Neuronal stem cell (in vitro differentiated cells): ENCODE measurements at regions not wholly inside any gene's neighbourhood (a gene's known extent, or its start where the extent isn't known, plus 50 kb on each side); places are given as distances from the start of the nearest gene placed in this dataset.

ENCODE experiments used
- DNase-seq: peaks from one replicate; pipeline ENCODE4 v3.0.0-alpha.2; 2013; ENCODE audit warnings: low spot score
- H2AFZ ChIP-seq: one replicate; pipeline ENCODE4 v1.6.1; 2013; ENCODE audit warnings: mild to moderate bottlenecking, low read length, inconsistent platforms
- H2AK5ac ChIP-seq: 2 replicates; pipeline ENCODE4 v1.6.1; 2013; ENCODE audit warnings: low read depth, mild to moderate bottlenecking, inconsistent platforms, low read length, moderate library complexity, mixed read lengths
- H2BK120ac ChIP-seq: 2 replicates; pipeline ENCODE4 v1.6.1; 2013; ENCODE audit warnings: low read depth, mild to moderate bottlenecking, inconsistent platforms, low read length, moderate library complexity, mixed read lengths
- H2BK12ac ChIP-seq: one replicate; pipeline ENCODE4 v1.6.1; 2013; ENCODE audit warnings: low read length, inconsistent platforms
- H2BK15ac ChIP-seq: 2 replicates; pipeline ENCODE4 v1.6.1; 2013; ENCODE audit warnings: mild to moderate bottlenecking, low read length, inconsistent platforms, mixed read lengths
- H2BK5ac ChIP-seq: one replicate; pipeline ENCODE4 v1.6.1; 2013; ENCODE audit warnings: inconsistent platforms, mild to moderate bottlenecking, low read length, moderate library complexity
- H3K14ac ChIP-seq: one replicate; pipeline ENCODE4 v1.6.1; 2013; ENCODE audit warnings: low read length, inconsistent platforms
- H3K18ac ChIP-seq: 2 replicates; pipeline ENCODE4 v1.6.1; 2013; ENCODE audit warnings: low read length, inconsistent platforms
- H3K23ac ChIP-seq: 2 replicates; pipeline ENCODE4 v1.6.1; 2013; ENCODE audit warnings: low read depth, mild to moderate bottlenecking, mixed read lengths, low read length, inconsistent platforms; ENCODE audit not compliant: poor library complexity
- H3K27ac ChIP-seq: replicated peaks from 3 replicates; pipeline ENCODE4 v1.5.1; 2013; ENCODE audit warnings: low read length, inconsistent platforms
- H3K27me3 ChIP-seq, 3 experiments: 2 replicates each; pipeline ENCODE4 v1.6.1; 2013; ENCODE audit warnings: low read length in 3 of 3, mild to moderate bottlenecking in 2 of 3, inconsistent platforms in 1 of 3, low read depth in 1 of 3, mixed read lengths in 1 of 3, moderate library complexity in 1 of 3; ENCODE audit not compliant: control insufficient read depth in 3 of 3, insufficient read depth in 3 of 3
- H3K36me3 ChIP-seq, 2 donors: replicated peaks in 1 of 2; 2 replicates each; pipeline ENCODE4 v1.6.1; 2013; ENCODE audit warnings: low read length in 2 of 2; ENCODE audit not compliant: control insufficient read depth in 2 of 2, insufficient read depth in 2 of 2
- H3K4ac ChIP-seq: 2 replicates; pipeline ENCODE4 v1.6.1; 2013; ENCODE audit warnings: inconsistent platforms, mild to moderate bottlenecking, low read length, moderate library complexity
- H3K4me1 ChIP-seq, 2 donors: 1 replicate in 1 of 2; 2 replicates in 1 of 2; pipeline ENCODE4 v1.6.1; 2013; ENCODE audit warnings: low read length in 2 of 2, low read depth in 1 of 2; ENCODE audit not compliant: control insufficient read depth in 2 of 2, insufficient read depth in 1 of 2
- H3K4me2 ChIP-seq: one replicate; pipeline ENCODE4 v1.6.1; 2013; ENCODE audit warnings: mild to moderate bottlenecking, low read length, inconsistent platforms; ENCODE audit not compliant: insufficient read depth, poor library complexity, severe bottlenecking
- H3K4me3 ChIP-seq, 2 donors: 2 replicates each; pipeline ENCODE4 v1.5.1; 2013; ENCODE audit warnings: low read length in 2 of 2, mild to moderate bottlenecking in 2 of 2, inconsistent platforms in 1 of 2, moderate library complexity in 1 of 2
- H3K79me1 ChIP-seq: one replicate; pipeline ENCODE4 v1.6.1; 2013; ENCODE audit warnings: low read depth, mild to moderate bottlenecking, inconsistent platforms, low read length, moderate library complexity
- H3K9ac ChIP-seq: one replicate; pipeline ENCODE4 v1.6.1; 2013; ENCODE audit warnings: mild to moderate bottlenecking, low read depth, low read length, inconsistent platforms; ENCODE audit not compliant: poor library complexity
- H3K9me3 ChIP-seq, 2 donors: replicated peaks in 1 of 2; 2 replicates each; pipeline versions ENCODE3 to v1.6.1; 2013; ENCODE audit warnings: low read length in 2 of 2, mild to moderate bottlenecking in 2 of 2, inconsistent platforms in 1 of 2, low read depth in 1 of 2, mixed read lengths in 1 of 2, moderate library complexity in 1 of 2; ENCODE audit not compliant: control insufficient read depth in 2 of 2, insufficient read depth in 1 of 2
- H4K8ac ChIP-seq: one replicate; pipeline ENCODE4 v1.6.1; 2013; ENCODE audit warnings: low read depth, mild to moderate bottlenecking, inconsistent platforms, low read length, moderate library complexity
- H4K91ac ChIP-seq: one replicate; pipeline ENCODE4 v1.6.1; 2013; ENCODE audit warnings: low read length, low read depth, mild to moderate bottlenecking, inconsistent platforms; ENCODE audit not compliant: poor library complexity
- WGBS, 2 donors: extraction: QIAGEN DNeasy Blood & Tissue Kit; methylation state at CpG; one replicate each; pipeline ENCODE4 v1.1.7; 2013; ENCODE audit warnings: missing lambda C conversion rate in 2 of 2, mixed read lengths in 1 of 2; ENCODE audit not compliant: insufficient read length in 2 of 2, insufficient replicate concordance in 1 of 2; ENCODE audit errors: extremely low coverage in 2 of 2; 5-methylcytosine and 5-hydroxymethylcytosine counted together

- H2BK120ac ChIP-seq = no peak overlapping the region
- H2AK5ac ChIP-seq = no peak overlapping the region
- no peak overlapping the region for H2AFZ ChIP-seq
- H3K14ac ChIP-seq = no peak overlapping the region
- no peak overlapping the region for H2BK15ac ChIP-seq
- H3K4ac ChIP-seq = no peak overlapping the region
- no peaks in the 10 kb centered on the region for H3K27me3 ChIP-seq
- H3K18ac ChIP-seq = no peak overlapping the region
- H4K91ac ChIP-seq = no peak overlapping the region
- H3K4me2 ChIP-seq = no peak overlapping the region
- no peak for DNase-seq
- no peaks in the 10 kb centered on the region for H3K4me1 ChIP-seq
- no peak overlapping the region for H2BK5ac ChIP-seq
- no peaks in the 10 kb centered on the region for H3K9me3 ChIP-seq
- H3K4me3 ChIP-seq = no peak overlapping the region
- no peaks in the 10 kb centered on the region for H3K79me1 ChIP-seq
- no peak overlapping the region for H2BK12ac ChIP-seq
- H3K23ac ChIP-seq = no peak overlapping the region
- WGBS, 2 donors = no CpG with 5 or more reads among the region's 1 CpG
- no peak overlapping the region for H4K8ac ChIP-seq
- no peaks in the 10 kb centered on the region for H3K36me3 ChIP-seq
- H3K27ac ChIP-seq = no peak overlapping the region
- no peak overlapping the region for H3K9ac ChIP-seq
These were observed 1653.0 kb upstream of the MIR17HG start for GRCh38 chr13:89694451-89694850.

GRCh38 chr13:89695343-89696257, 1651.9 kb upstream of the MIR17HG start:
- peak overlapping the region; percentile 68 for H2AFZ ChIP-seq
- H3K36me3 ChIP-seq = no peaks in the 10 kb centered on the region
- H3K9ac ChIP-seq = no peak overlapping the region
- H3K4me1 ChIP-seq = no peaks in the 10 kb centered on the region
- no peaks in the 10 kb centered on the region for H3K9me3 ChIP-seq
- no peaks in the 10 kb centered on the region for H3K79me1 ChIP-seq
- DNase-seq = peak; percentile 57
- H3K4me3 ChIP-seq = no peak overlapping the region
- no peak overlapping the region for H3K18ac ChIP-seq
- H2BK12ac ChIP-seq = no peak overlapping the region
- H4K8ac ChIP-seq = no peak overlapping the region
- H3K27me3 ChIP-seq = no peaks in the 10 kb centered on the region
- no peak overlapping the region for H4K91ac ChIP-seq
- no peak overlapping the region for H2AK5ac ChIP-seq
- no peak overlapping the region for H3K4ac ChIP-seq
- no peak overlapping the region for H2BK120ac ChIP-seq
- H3K27ac ChIP-seq = no peak overlapping the region
- H2BK15ac ChIP-seq = no peak overlapping the region
- no peak overlapping the region for H3K23ac ChIP-seq
- no peak overlapping the region for H3K14ac ChIP-seq
- no CpG with 5 or more reads among the region's 4 CpGs for WGBS, 2 donors
- no peak overlapping the region for H2BK5ac ChIP-seq
- H3K4me2 ChIP-seq = no peak overlapping the region

GRCh38 chr13:89701913-89702312, 1645.6 kb upstream of the MIR17HG start:
- no peaks in the 10 kb centered on the region for H3K79me1 ChIP-seq
- no peak overlapping the region for H2BK120ac ChIP-seq
- H3K14ac ChIP-seq = no peak overlapping the region
- no peak overlapping the region for H3K9ac ChIP-seq
- no peak overlapping the region for H4K91ac ChIP-seq
- H2BK15ac ChIP-seq = no peak overlapping the region
- no peak overlapping the region for H2AK5ac ChIP-seq
- H3K4me3 ChIP-seq = no peak overlapping the region
- H3K9me3 ChIP-seq = peaks cover 0 to 5% of the 10 kb centered on the region in 2 donors
- no peak overlapping the region for H4K8ac ChIP-seq
- no peak for DNase-seq
- no peak overlapping the region for H3K27ac ChIP-seq
- no peak overlapping the region for H3K4me2 ChIP-seq
- no peak overlapping the region for H2BK12ac ChIP-seq
- no peak overlapping the region for H3K23ac ChIP-seq
- no peak overlapping the region for H3K18ac ChIP-seq
- H3K4ac ChIP-seq = no peak overlapping the region
- H2AFZ ChIP-seq = no peak overlapping the region
- H3K27me3 ChIP-seq = no peaks in the 10 kb centered on the region
- no peak overlapping the region for H2BK5ac ChIP-seq
- no peaks in the 10 kb centered on the region for H3K4me1 ChIP-seq
- no CpG with 5 or more reads among the region's 9 CpGs for WGBS, 2 donors
- no peaks in the 10 kb centered on the region for H3K36me3 ChIP-seq

- Histone ChIP-seq H2AK5ac (no peak overlapping the region), H3K9ac (no peak overlapping the region), H2BK12ac (no peak overlapping the region), H3K23ac (no peak overlapping the region), H3K14ac (no peak overlapping the region), H4K8ac (no peak overlapping the region), H2BK5ac (no peak overlapping the region), H2BK120ac (no peak overlapping the region), H3K27me3 (no peaks in the 10 kb centered on the region), H4K91ac (no peak overlapping the region), H3K79me1 (no peaks in the 10 kb centered on the region), H3K4me2 (no peak overlapping the region), H3K18ac (no peak overlapping the region), H2BK15ac (no peak overlapping the region), H3K4ac (no peak overlapping the region), H2AFZ (no peak overlapping the region), H3K36me3 (no peaks in the 10 kb centered on the region), H3K4me1 (no peaks in the 10 kb centered on the region), H3K4me3 (no peak overlapping the region), H3K9me3 (peaks cover 0 to 5% of the 10 kb centered on the region in 2 donors), H3K27ac (no peak overlapping the region)
- no peak for DNase-seq
These were observed 1643.4 kb upstream of the MIR17HG start for GRCh38 chr13:89704040-89704439.
